Retinal pigment epithelial cell (primary cell): ENCODE measurements at regions not wholly inside any gene's neighbourhood (a gene's known extent, or its start where the extent isn't known, plus 50 kb on each side); places are given as distances from the start of the nearest gene placed in this dataset.

ENCODE experiments used
- DNase-seq: peaks from one replicate; pipeline ENCODE4 v3.0.0-alpha.2; 2010; ENCODE audit warnings: low read depth
- H3K4me3 ChIP-seq: 2 replicates; pipeline ENCODE4 v1.5.1; 2011; ENCODE audit warnings: mild to moderate bottlenecking, low read length, control low read depth, moderate library complexity
- CTCF ChIP-seq: conservative IDR thresholded peaks from 2 replicates; pipeline ENCODE4 v1.5.1; 2011; ENCODE audit warnings: low read depth, low read length, control low read depth, inconsistent platforms

- TF ChIP-seq CTCF, result no peak
- no peak overlapping the region for H3K4me3 ChIP-seq
- no peak for DNase-seq
Observed at GRCh38 chr4:11342401-11342800, 86.3 kb downstream of the HS3ST1 start.

GRCh38 chr4:11341337-11342043 lies 87.2 kb downstream of the HS3ST1 start:
- H3K4me3 ChIP-seq, result no peak overlapping the region
- no peak for DNase-seq
- TF ChIP-seq CTCF, result no peak

GRCh38 chr4:11338956-11339782 lies 89.5 kb downstream of the HS3ST1 start:
- no peak for DNase-seq
- TF ChIP-seq CTCF, result no peak
- no peak overlapping the region for H3K4me3 ChIP-seq

GRCh38 chr4:11337287-11337686 lies 91.4 kb downstream of the HS3ST1 start:
- no peak for TF ChIP-seq CTCF

GRCh38 chr4:11336435-11336834 lies 92.3 kb downstream of the HS3ST1 start:
- no peak overlapping the region for H3K4me3 ChIP-seq
- no peak for TF ChIP-seq CTCF

More at GRCh38 chr4:11337287-11337686, 91.4 kb downstream of the HS3ST1 start:
- DNase-seq, result no peak
- no peak overlapping the region for H3K4me3 ChIP-seq

GRCh38 chr4:11334887-11335286 lies 93.8 kb downstream of the HS3ST1 start:
- H3K4me3 ChIP-seq, result no peak overlapping the region
- no peak for TF ChIP-seq CTCF
- no peak for DNase-seq

More at GRCh38 chr4:11336435-11336834, 92.3 kb downstream of the HS3ST1 start:
- no peak for DNase-seq
